ENCODE measurements at regions not wholly inside any gene's neighbourhood (a gene's known extent, or its start where the extent isn't known, plus 50 kb on each side); places are given as distances from the start of the nearest gene placed in this dataset.
A peak's percentile ranks its signal among the peaks of the same experiment; 100 is the strongest.

DNA sequence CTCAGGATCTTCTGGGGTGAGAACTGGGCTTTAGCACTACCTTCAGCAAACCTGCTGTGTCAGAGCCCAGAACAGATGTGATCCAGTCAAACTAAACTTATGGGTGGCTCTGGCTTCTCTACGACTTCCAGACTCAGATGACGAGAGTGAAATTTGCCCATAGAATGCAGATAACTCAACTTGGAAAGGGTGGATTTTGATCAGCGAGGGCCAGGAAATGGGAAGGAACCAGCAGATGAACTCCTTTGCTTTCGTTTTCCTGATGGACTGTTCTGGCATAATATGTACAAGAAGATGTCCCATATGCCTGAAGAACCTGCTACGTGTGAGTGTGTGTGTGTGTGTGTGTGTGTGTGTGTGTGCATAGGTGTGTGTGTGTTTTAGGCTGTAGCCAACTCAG lies 132.0 kb upstream of the MOCS2 start:
- Histone ChIP-seq H3F3A (ENCODE audit: low read length, unreplicated experiment) (peaks cover 7% of the 10 kb centered on the region), H3K79me2 (ENCODE audit: low read length) (no peaks in the 10 kb centered on the region), H4K20me1 (ENCODE audit: low read length) (no peaks in the 10 kb centered on the region), H3K9me3 (ENCODE audit: low read length) (no peaks in the 10 kb centered on the region), H3K27me3 (ENCODE audit: low read length) (no peaks in the 10 kb centered on the region), H3K27ac (ENCODE audit: low read length) (no peak overlapping the region), H3K4me3 (ENCODE audit: low read length) (no peak overlapping the region), H2AFZ (ENCODE audit: low read length) (no peak overlapping the region), H3K9ac (ENCODE audit: low read length) (no peak overlapping the region), H3K4me1 (ENCODE audit: insufficient read depth, low read length) (peaks cover 19% of the 10 kb centered on the region), H3K9me2 (replicated peaks; ENCODE audit: low read length) (no peaks in the 10 kb centered on the region), H3K36me3 (ENCODE audit: low read depth, low read length) (no peaks in the 10 kb centered on the region), H3K4me2 (ENCODE audit: low read length) (no peak overlapping the region)
- POLR2A ChIA-PET (ENCODE audit: unreplicated experiment): no interaction called here
- intact Hi-C loops (cut with micrococcal nuclease): no loop called here
- DNase-seq (no peak), ATAC-seq (no peak)
- TF ChIP-seq EZH2 (IDR thresholded peaks at IDR 0.05; ENCODE audit: low read length, unreplicated experiment): no peak
- no peak for TF ChIP-seq EZH2phosphoT487 (IDR thresholded peaks at IDR 0.05; ENCODE audit: borderline replicate concordance, low read length)
- TF ChIP-seq, protein P1, sequence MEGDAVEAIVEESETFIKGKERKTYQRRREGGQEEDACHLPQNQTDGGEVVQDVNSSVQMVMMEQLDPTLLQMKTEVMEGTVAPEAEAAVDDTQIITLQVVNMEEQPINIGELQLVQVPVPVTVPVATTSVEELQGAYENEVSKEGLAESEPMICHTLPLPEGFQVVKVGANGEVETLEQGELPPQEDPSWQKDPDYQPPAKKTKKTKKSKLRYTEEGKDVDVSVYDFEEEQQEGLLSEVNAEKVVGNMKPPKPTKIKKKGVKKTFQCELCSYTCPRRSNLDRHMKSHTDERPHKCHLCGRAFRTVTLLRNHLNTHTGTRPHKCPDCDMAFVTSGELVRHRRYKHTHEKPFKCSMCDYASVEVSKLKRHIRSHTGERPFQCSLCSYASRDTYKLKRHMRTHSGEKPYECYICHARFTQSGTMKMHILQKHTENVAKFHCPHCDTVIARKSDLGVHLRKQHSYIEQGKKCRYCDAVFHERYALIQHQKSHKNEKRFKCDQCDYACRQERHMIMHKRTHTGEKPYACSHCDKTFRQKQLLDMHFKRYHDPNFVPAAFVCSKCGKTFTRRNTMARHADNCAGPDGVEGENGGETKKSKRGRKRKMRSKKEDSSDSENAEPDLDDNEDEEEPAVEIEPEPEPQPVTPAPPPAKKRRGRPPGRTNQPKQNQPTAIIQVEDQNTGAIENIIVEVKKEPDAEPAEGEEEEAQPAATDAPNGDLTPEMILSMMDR (conservative IDR thresholded peaks at IDR 0.05; ENCODE audit: low read depth, low read length): no peak
- BruUV-seq (replicated peaks): no TSS peak
- CTCF ChIA-PET: no interaction called here

DNA sequence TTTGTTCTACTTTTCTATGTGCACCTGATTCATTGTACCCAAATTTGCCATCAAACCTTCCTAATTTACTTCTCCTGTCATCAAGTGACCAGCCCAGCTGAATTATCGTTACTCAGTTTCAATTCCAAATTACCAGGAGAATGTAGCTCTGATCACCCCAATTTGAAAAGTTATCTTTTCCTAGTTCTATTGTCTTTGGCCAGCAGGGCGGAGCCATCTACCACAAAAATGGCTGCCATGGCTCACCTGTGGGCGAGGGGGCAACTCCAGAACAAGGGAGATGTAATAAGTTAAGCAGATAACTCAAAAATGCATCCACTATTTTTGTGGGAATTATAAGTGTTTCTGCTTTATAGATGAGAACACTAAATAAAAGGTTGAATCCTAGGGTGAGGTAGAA lies 133.8 kb upstream of the MOCS2 start:
- no peaks in the 10 kb centered on the region for H3K36me3 ChIP-seq (ENCODE audit: low read depth, low read length)
- H3K9ac ChIP-seq (ENCODE audit: low read length): no peak overlapping the region
- no peak overlapping the region for H3K27ac ChIP-seq (ENCODE audit: low read length)
- ATAC-seq: no peak
- no peaks in the 10 kb centered on the region for H3K9me3 ChIP-seq (ENCODE audit: low read length)
- no peak overlapping the region for H3K4me2 ChIP-seq (ENCODE audit: low read length)
- CTCF ChIA-PET: no interaction called here
- H3K9me2 ChIP-seq (replicated peaks; ENCODE audit: low read length): no peaks in the 10 kb centered on the region
- H2AFZ ChIP-seq (ENCODE audit: low read length): no peak overlapping the region
- no peaks in the 10 kb centered on the region for H3K79me2 ChIP-seq (ENCODE audit: low read length)
- no peak for DNase-seq
- peaks cover 7% of the 10 kb centered on the region for H3F3A ChIP-seq (ENCODE audit: low read length, unreplicated experiment)
- intact Hi-C loops (cut with micrococcal nuclease): no loop called here
- no peaks in the 10 kb centered on the region for H3K27me3 ChIP-seq (ENCODE audit: low read length)
- no peaks in the 10 kb centered on the region for H4K20me1 ChIP-seq (ENCODE audit: low read length)
- no peak overlapping the region for H3K4me3 ChIP-seq (ENCODE audit: low read length)
- BruUV-seq (replicated peaks): no TSS peak
- POLR2A ChIA-PET (ENCODE audit: unreplicated experiment): no interaction called here
- TF ChIP-seq EZH2phosphoT487 (IDR thresholded peaks at IDR 0.05; ENCODE audit: borderline replicate concordance, low read length) (no peak), EZH2 (IDR thresholded peaks at IDR 0.05; ENCODE audit: low read length, unreplicated experiment) (no peak)
- TF ChIP-seq, protein P1 (conservative IDR thresholded peaks at IDR 0.05; ENCODE audit: low read depth, low read length): peak; percentile 35; the same call in 1 of the 2 replicates
- peaks cover 34% of the 10 kb centered on the region for H3K4me1 ChIP-seq (ENCODE audit: insufficient read depth, low read length)

DNA sequence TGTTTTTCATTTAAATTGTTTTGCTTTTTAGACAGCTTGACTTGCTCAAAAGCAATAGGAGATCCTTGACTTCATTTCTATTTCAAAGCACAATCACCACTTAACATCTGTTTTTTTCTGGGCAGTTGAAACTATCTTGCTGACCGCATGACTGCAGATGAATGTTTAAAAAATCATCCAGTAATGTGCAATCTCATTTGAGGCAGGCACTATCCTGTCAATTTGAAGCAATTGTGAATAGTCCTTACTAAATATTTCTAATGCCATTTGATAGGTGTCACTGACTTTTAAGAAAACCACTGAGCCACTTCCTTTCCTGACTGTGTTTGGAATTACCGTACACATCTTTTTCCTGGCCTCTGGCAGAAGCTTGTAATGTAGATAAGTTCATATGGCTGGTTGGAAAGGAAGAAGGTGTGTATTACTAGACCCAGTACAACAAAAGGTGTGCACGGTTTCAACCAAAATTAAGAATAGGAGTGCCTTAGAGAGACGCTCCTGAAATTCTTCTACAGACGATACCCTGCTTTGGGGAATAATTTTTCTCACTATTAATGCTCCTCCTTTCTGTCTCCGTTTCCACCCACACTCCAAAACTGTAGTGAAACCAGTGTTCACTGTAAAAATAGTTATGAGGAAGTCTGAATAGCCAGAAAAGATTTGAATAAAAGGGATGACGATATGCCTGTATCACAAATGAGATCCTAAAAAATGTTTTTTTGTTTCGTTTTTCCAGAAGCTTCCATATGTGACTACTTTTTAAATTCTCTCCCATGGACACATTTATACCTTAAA lies 136.7 kb upstream of the MOCS2 start:
- Histone ChIP-seq H3K9ac (ENCODE audit: low read length) (peak overlapping the region; percentile 19), H4K20me1 (ENCODE audit: low read length) (no peaks in the 10 kb centered on the region), H2AFZ (ENCODE audit: low read length) (peak overlapping the region; percentile 71), H3F3A (ENCODE audit: low read length, unreplicated experiment) (peaks cover 7% of the 10 kb centered on the region), H3K9me3 (ENCODE audit: low read length) (no peaks in the 10 kb centered on the region), H3K4me2 (ENCODE audit: low read length) (peak overlapping the region; percentile 63), H3K79me2 (ENCODE audit: low read length) (no peaks in the 10 kb centered on the region), H3K27me3 (ENCODE audit: low read length) (no peaks in the 10 kb centered on the region), H3K9me2 (replicated peaks; ENCODE audit: low read length) (no peaks in the 10 kb centered on the region), H3K4me3 (ENCODE audit: low read length) (peak overlapping the region; percentile 10; the same call in 1 of the 2 replicates), H3K4me1 (ENCODE audit: insufficient read depth, low read length) (peaks cover 55% of the 10 kb centered on the region), H3K36me3 (ENCODE audit: low read depth, low read length) (no peaks in the 10 kb centered on the region), H3K27ac (ENCODE audit: low read length) (peak overlapping the region; percentile 59)
- ATAC-seq (peak; percentile 42), DNase-seq (peak; percentile 69)
- POLR2A ChIA-PET (ENCODE audit: unreplicated experiment): no interaction called here
- TF ChIP-seq, protein P1 (conservative IDR thresholded peaks at IDR 0.05; ENCODE audit: low read depth, low read length): no peak
- TF ChIP-seq EZH2 (IDR thresholded peaks at IDR 0.05; ENCODE audit: low read length, unreplicated experiment): no peak
- no peak for TF ChIP-seq EZH2phosphoT487 (IDR thresholded peaks at IDR 0.05; ENCODE audit: borderline replicate concordance, low read length)
- BruUV-seq (replicated peaks): TSS peak; percentile 56
- CTCF ChIA-PET: no interaction called here
- intact Hi-C loops (cut with micrococcal nuclease): no loop called here

Measured in PC-3 (cell line).